PC-9 (cell line): ENCODE measurements at regions not wholly inside any gene's neighbourhood (a gene's known extent, or its start where the extent isn't known, plus 50 kb on each side); places are given as distances from the start of the nearest gene placed in this dataset.

ENCODE experiments used
- EZH2 ChIP-seq: fragments of 200-600 bp; sonication (generic); IDR thresholded peaks from 2 replicates; pipeline ENCODE4 v1.8.0; 2017; ENCODE audit warnings: antibody characterized with exemption, low read depth
- TF ChIP-seq, protein P1 (sequence below): fragments of 200-600 bp; sonication (generic); conservative IDR thresholded peaks from 2 replicates; pipeline ENCODE4 v1.6.1; 2017; ENCODE audit warnings: mixed run types, antibody characterized with exemption, mild to moderate bottlenecking, moderate library complexity

DNA sequence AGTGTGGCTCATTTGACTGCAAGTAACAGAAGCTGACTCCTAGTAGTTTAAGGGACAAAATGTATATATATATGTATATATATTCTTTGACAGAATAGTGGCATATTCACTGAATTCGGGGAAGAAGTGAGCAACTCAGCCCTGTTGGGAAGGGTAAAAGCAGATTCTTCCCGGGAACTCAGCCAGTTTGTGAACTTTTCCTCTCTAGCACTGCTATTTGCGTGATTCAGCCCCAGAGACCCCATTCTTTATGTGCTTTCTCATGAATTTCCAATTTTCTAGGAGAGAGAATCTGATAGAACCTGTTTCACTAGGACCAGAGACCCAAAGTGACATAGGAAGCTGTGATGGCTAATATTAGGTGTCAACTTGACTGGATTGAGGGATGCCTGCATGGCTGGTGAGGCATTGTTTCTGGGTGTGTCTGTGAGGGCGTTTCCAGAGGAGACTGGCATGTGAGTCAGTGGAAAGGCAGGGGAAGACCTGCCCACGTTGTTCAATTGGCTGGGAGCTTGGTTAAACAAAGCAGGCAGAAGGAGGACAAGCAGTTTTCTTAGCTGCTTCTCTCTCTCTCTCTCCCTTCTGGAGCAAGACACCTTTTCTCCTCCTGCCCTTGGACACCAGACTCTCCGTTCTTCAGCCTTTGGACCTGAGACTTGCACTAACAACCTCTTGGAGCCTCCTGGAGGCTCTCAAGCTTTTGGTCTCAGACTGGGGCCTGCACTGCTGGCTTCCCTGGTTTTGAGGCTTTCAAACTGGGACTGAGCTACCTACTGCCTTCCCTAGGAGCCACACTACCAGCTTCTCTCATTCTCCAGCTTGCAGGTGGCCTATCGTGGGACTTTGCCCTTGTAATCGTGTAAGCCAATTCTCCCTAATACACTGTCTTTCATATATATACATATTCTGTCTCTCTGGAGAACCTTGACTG lies 93.4 kb upstream of the KCNK1 start:
- TF ChIP-seq, protein P1, sequence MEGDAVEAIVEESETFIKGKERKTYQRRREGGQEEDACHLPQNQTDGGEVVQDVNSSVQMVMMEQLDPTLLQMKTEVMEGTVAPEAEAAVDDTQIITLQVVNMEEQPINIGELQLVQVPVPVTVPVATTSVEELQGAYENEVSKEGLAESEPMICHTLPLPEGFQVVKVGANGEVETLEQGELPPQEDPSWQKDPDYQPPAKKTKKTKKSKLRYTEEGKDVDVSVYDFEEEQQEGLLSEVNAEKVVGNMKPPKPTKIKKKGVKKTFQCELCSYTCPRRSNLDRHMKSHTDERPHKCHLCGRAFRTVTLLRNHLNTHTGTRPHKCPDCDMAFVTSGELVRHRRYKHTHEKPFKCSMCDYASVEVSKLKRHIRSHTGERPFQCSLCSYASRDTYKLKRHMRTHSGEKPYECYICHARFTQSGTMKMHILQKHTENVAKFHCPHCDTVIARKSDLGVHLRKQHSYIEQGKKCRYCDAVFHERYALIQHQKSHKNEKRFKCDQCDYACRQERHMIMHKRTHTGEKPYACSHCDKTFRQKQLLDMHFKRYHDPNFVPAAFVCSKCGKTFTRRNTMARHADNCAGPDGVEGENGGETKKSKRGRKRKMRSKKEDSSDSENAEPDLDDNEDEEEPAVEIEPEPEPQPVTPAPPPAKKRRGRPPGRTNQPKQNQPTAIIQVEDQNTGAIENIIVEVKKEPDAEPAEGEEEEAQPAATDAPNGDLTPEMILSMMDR = no peak
- TF ChIP-seq EZH2 = no peak
